Activated naive CD4-positive, alpha-beta T cell treated with anti-CD3 and anti-CD28 coated beads, Interleukin-2, amount 50 U/mL, for 72 hours (primary cell): ENCODE measurements at regions not wholly inside any gene's neighbourhood (a gene's known extent, or its start where the extent isn't known, plus 50 kb on each side); places are given as distances from the start of the nearest gene placed in this dataset.

ENCODE experiments used
- ATAC-seq, 2 donors: fragments of 150-1000 bp; cut with Tn5 transposase; 2 replicates each; pipeline ENCODE4 v1.10.0; 2021; ENCODE audit warnings: mild to moderate bottlenecking in 2 of 2, moderate library complexity in 2 of 2
- DNase-seq, 2 donors: peaks; one replicate each; pipeline ENCODE4 v3.0.0; 2021 to 2022; ENCODE audit warnings: low spot score in 2 of 2
- H3K27ac Mint-ChIP-seq, 2 donors: one replicate each; pipeline ENCODE4 v1.8.0; 2022; ENCODE audit warnings: mild to moderate bottlenecking in 2 of 2, mixed read lengths in 2 of 2
- H3K36me3 Mint-ChIP-seq, 2 donors: one replicate each; pipeline ENCODE4 v1.8.0; 2022; ENCODE audit warnings: mixed read lengths in 2 of 2
- H3K9me3 Mint-ChIP-seq, 2 donors: one replicate each; pipeline ENCODE4 v1.8.0; 2022; ENCODE audit warnings: mixed read lengths in 2 of 2

GRCh38 chr2:67204349-67204748 lies 192.8 kb upstream of the ETAA1 start:
- H3K9me3 Mint-ChIP-seq = peaks cover 0 to 3% of the 10 kb centered on the region in 2 donors

DNA sequence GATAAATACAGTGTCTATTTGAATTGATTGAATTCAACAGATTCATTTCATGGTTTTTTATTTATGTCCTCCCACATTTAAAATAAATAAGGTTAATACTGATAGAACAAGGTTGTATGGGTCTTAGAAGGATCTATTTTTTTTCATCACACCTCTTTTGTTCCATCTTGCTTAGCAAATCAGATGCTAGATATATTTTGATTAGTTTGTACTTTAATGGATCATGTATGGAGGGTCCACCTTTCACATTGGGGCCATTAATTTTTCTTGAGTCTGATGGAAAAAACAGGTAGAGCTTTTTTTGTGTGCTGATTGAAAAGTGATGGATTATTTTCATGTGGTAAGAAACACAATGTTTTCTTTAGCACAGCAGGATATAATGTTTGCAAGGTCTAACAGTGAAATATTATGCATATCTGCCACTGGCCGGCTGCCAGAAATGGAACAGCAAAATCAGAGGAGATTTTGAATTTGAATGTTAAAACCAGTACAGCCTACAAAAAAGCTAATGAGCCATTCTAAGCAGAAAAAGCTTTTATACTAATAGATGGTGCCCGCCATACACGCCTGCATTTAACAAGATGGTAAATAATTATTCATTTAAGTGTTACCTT lies 188.1 kb upstream of the ETAA1 start:
- ATAC-seq (no peak), DNase-seq (no peak)
- H3K36me3 Mint-ChIP-seq = no peaks in the 10 kb centered on the region

More at GRCh38 chr2:67204349-67204748, 192.8 kb upstream of the ETAA1 start:
- ATAC-seq = no peak
- no peak for DNase-seq
- Mint-ChIP-seq H3K27ac (no peak overlapping the region), H3K36me3 (no peaks in the 10 kb centered on the region)

DNA sequence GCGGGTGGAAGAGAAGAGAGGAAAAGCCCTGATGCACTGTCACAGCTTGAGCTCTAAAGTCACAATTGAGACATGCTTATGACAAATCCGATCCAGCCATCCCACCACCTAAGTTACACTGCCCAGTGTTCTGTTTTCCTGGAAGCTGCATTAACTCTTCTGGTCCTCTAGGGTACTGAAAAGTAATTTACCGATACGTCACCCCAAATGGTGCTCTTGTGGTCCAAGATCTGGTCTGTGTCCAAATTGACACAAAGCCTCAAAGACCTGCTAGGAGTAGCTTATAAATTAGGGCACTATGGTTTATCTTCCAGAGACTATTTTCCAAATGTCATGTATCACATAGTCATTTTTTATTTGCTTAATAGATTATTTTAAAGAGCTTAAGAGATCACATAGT lies 186.7 kb upstream of the ETAA1 start:
- Mint-ChIP-seq H3K9me3 (peaks cover 0 to 14% of the 10 kb centered on the region in 2 donors), H3K27ac (no peak overlapping the region), H3K36me3 (no peaks in the 10 kb centered on the region)
- DNase-seq (no peak), ATAC-seq (no peak)

More for the DNA sequence above, 188.1 kb upstream of the ETAA1 start:
- Mint-ChIP-seq H3K27ac (no peak overlapping the region), H3K9me3 (peaks cover 0 to 7% of the 10 kb centered on the region in 2 donors)

- DNase-seq (no peak), ATAC-seq (no peak)
- H3K36me3 Mint-ChIP-seq = no peaks in the 10 kb centered on the region
- peaks cover 0 to 13% of the 10 kb centered on the region in 2 donors for H3K9me3 Mint-ChIP-seq
- H3K27ac Mint-ChIP-seq = no peak overlapping the region
Observed at GRCh38 chr2:67212203-67212602, 184.9 kb upstream of the ETAA1 start.

GRCh38 chr2:67213270-67213670 lies 183.9 kb upstream of the ETAA1 start:
- Mint-ChIP-seq H3K27ac (no peak overlapping the region), H3K36me3 (no peaks in the 10 kb centered on the region), H3K9me3 (peaks cover 4 to 13% of the 10 kb centered on the region in 2 donors)
- ATAC-seq (no peak), DNase-seq (no peak)

GRCh38 chr2:67213677-67214402 lies 183.3 kb upstream of the ETAA1 start:
- H3K36me3 Mint-ChIP-seq = no peaks in the 10 kb centered on the region
- ATAC-seq (no peak), DNase-seq (no peak)
- peaks cover 4 to 16% of the 10 kb centered on the region in 2 donors for H3K9me3 Mint-ChIP-seq
- no peak overlapping the region for H3K27ac Mint-ChIP-seq

- Mint-ChIP-seq H3K27ac (no peak overlapping the region), H3K9me3 (peaks cover 4 to 18% of the 10 kb centered on the region in 2 donors), H3K36me3 (no peaks in the 10 kb centered on the region)
- ATAC-seq (no peak), DNase-seq (no peak)
Observed at GRCh38 chr2:67214585-67215185, 182.4 kb upstream of the ETAA1 start.

DNA sequence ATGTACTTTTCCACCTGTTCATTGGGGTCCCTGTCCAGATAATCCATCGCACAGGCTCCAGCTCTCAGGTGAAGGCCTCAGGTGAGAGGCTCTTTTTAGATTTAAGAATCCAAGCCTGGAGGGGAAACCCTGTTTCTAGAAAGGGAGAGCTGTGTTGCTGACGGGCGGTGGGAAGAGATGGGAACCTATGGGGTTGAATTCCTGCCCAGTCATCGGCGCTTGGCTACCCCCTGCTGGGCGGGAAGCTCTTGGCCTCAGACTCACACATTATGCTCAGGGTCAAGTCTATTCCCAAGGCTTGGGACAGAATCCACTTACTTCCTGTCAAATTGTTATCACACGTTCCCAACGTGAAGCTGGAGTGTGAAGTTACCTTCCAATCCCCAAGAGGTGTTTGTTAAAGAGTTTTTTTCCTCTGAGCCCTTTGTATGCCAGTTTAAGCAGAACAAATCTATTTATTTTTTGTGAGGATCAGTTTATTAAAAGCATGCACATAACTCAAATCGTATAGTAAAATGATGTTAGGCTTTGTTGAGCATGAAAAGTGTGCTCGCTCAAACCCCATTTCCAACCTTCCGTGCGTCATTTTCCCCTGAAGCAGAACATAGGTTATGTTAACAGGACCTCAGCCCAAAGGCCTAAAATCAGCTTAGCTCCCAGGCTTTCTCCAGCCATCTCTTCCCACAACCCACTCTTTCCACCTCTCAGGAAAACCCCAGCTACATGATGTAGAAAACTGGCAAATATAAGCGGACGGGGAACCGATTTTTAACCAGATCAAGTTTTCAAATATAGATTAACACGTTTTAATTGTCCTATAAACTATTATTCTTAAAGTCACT lies 181.7 kb upstream of the ETAA1 start:
- Mint-ChIP-seq H3K27ac (no peak overlapping the region), H3K36me3 (no peaks in the 10 kb centered on the region), H3K9me3 (peaks cover 4 to 18% of the 10 kb centered on the region in 2 donors)
- DNase-seq = no peak
- ATAC-seq = no peak

DNA sequence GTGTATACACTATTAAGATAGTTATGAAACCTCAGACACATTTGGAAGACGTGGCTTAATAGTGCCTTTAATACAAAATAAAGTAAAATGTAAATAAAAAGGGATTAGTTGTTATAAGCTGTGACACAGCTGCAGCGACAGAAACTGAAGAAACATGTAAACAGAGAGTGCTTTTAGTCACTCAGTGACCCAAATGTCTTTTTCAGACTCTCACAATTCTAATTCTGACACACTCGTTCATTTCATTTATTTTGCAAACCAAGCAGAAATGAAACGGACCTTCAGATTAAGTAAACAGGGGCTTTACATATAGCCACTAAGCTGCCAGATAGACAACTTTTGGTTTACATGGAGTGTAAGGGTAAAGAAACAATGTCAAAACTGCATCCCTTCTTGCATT lies 181.0 kb upstream of the ETAA1 start:
- ATAC-seq = no peak
- DNase-seq = no peak
- Mint-ChIP-seq H3K36me3 (no peaks in the 10 kb centered on the region), H3K27ac (no peak overlapping the region), H3K9me3 (peaks cover 4 to 18% of the 10 kb centered on the region in 2 donors)

GRCh38 chr2:67216881-67217280 lies 180.3 kb upstream of the ETAA1 start:
- Mint-ChIP-seq H3K27ac (no peak overlapping the region), H3K9me3 (peaks cover 4 to 18% of the 10 kb centered on the region in 2 donors), H3K36me3 (no peaks in the 10 kb centered on the region)
- ATAC-seq = no peak
- no peak for DNase-seq

- Mint-ChIP-seq H3K9me3 (peaks cover 4 to 18% of the 10 kb centered on the region in 2 donors), H3K36me3 (no peaks in the 10 kb centered on the region)
- no peak for DNase-seq
Observed at GRCh38 chr2:67217398-67217797, 179.7 kb upstream of the ETAA1 start.

GRCh38 chr2:67218056-67218455 lies 179.1 kb upstream of the ETAA1 start:
- H3K9me3 Mint-ChIP-seq = peaks cover 4 to 18% of the 10 kb centered on the region in 2 donors
- no peak for DNase-seq
- H3K36me3 Mint-ChIP-seq = no peaks in the 10 kb centered on the region
- no peak overlapping the region for H3K27ac Mint-ChIP-seq
- no peak for ATAC-seq

More at GRCh38 chr2:67217398-67217797, 179.7 kb upstream of the ETAA1 start:
- ATAC-seq = no peak
- H3K27ac Mint-ChIP-seq = no peak overlapping the region

- ATAC-seq (no peak), DNase-seq (no peak)
- Mint-ChIP-seq H3K9me3 (peaks cover 4 to 8% of the 10 kb centered on the region in 2 donors), H3K36me3 (no peaks in the 10 kb centered on the region), H3K27ac (no peak overlapping the region)
Observed at GRCh38 chr2:67219651-67220050, 177.5 kb upstream of the ETAA1 start.

DNA sequence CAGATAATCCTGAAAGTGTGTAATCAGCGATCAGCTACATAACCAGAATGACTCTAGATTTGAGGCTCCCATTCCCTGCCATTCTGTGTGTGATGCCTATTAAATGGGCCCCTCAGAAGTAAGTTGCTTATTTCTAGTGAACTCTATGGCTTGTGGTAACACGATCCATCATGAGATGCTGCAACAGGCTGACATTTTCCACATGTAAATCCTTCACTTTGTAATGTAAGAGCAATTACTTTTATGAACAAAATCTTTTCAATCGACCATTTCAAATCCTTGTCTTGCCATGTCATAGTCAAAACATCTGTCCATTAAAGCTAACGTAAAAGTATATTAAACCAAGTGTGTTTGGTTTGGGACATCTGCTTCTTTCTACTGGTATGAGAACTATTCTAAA lies 175.9 kb upstream of the ETAA1 start:
- Mint-ChIP-seq H3K27ac (no peak overlapping the region), H3K9me3 (peaks cover 4 to 5% of the 10 kb centered on the region in 2 donors), H3K36me3 (no peaks in the 10 kb centered on the region)
- ATAC-seq (no peak), DNase-seq (no peak)

- no peak for ATAC-seq
Observed at GRCh38 chr2:67225287-67225973, 171.7 kb upstream of the ETAA1 start.

DNA sequence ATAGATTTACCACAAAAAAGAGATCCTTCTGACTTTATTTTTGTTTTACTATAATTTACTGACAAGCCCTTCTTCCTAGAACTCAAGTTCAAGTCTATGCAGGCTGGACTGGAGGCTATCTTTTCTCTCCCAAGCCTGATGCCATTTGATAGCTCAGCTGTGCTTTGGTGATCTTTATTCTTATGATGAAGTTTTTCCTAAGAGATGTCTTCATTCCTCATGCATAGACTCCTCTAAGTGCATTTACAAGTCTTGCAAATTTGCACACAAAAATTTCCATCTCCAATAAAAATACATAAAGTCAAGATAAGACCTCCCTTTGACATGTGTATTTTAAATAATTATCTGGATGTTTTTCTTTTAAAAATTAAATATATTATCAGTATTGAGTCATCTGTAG lies 167.4 kb upstream of the ETAA1 start:
- Mint-ChIP-seq H3K36me3 (no peaks in the 10 kb centered on the region), H3K9me3 (peaks cover 0 to 4% of the 10 kb centered on the region in 2 donors), H3K27ac (peak overlapping the region in 1 of 2 donors; percentile 9)
- ATAC-seq = no peak
- no peak for DNase-seq

More at GRCh38 chr2:67225287-67225973, 171.7 kb upstream of the ETAA1 start:
- DNase-seq = no peak
- no peaks in the 10 kb centered on the region for H3K36me3 Mint-ChIP-seq
- H3K9me3 Mint-ChIP-seq = peaks cover 0 to 4% of the 10 kb centered on the region in 2 donors
- H3K27ac Mint-ChIP-seq = no peak overlapping the region
